ENCODE measurements at regions not wholly inside any gene's neighbourhood (a gene's known extent, or its start where the extent isn't known, plus 50 kb on each side); places are given as distances from the start of the nearest gene placed in this dataset.

DNA sequence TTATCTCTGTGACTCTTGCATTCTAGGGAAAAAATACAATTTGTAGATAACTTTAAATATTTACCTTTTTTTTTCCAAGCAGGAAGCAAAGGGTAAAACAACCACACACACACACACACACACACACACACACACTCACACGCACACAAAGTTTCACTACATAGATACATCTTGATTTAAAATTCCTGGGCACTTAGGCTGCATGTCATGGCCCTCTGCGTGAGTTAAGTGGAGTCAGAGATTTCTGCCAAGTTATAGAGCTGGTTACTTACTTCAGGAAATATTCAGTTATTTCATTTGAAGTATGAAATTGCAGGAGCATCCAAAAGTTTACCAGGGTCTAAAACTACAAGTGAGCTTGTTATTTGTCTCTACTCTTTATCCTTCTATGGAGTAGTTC, 612.0 kb downstream of the IRS1 start:
- TF ChIP-seq, protein P1, sequence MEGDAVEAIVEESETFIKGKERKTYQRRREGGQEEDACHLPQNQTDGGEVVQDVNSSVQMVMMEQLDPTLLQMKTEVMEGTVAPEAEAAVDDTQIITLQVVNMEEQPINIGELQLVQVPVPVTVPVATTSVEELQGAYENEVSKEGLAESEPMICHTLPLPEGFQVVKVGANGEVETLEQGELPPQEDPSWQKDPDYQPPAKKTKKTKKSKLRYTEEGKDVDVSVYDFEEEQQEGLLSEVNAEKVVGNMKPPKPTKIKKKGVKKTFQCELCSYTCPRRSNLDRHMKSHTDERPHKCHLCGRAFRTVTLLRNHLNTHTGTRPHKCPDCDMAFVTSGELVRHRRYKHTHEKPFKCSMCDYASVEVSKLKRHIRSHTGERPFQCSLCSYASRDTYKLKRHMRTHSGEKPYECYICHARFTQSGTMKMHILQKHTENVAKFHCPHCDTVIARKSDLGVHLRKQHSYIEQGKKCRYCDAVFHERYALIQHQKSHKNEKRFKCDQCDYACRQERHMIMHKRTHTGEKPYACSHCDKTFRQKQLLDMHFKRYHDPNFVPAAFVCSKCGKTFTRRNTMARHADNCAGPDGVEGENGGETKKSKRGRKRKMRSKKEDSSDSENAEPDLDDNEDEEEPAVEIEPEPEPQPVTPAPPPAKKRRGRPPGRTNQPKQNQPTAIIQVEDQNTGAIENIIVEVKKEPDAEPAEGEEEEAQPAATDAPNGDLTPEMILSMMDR (IDR thresholded peaks at IDR 0.05; ENCODE audit: poor library complexity), result no peak
- TF ChIP-seq EZH2phosphoT487 (IDR thresholded peaks at IDR 0.05; ENCODE audit: low read depth, severe bottlenecking, unreplicated experiment), result no peak

All from hepatocyte (in vitro differentiated cells).